ENCODE measurements at regions not wholly inside any gene's neighbourhood (a gene's known extent, or its start where the extent isn't known, plus 50 kb on each side); places are given as distances from the start of the nearest gene placed in this dataset.

DNA sequence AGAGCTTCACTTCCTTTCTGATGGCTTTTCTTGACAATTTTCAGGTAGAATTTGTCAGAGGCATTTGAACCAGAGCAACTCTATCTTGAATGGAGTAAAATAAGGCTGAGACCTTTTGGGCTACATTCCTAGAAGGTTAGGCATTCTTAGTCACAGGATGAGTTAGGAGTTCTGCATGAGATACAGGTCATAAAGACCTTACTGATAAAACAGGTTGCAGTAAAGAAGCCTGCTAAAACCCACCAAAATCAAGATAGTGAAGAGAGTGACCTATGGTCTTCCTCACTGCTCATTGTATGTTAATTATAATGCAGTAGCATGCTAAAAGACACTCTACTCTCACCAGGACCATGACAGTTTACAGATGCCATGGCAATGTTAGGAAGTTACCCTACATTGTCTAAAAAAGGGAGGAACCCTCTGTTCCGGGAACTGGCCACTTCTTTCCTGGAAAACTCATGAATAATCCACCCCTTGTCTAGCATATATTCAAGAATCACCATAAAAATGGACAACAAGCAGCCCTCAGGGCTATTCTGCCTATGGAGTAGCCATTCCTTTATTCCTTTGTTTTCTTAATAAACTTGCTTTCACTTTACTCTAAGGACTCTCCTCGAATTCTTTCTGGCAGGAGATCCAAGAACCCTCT, 1519.7 kb upstream of the TENM4 start:
- no peaks in the 10 kb centered on the region for H4K20me1 ChIP-seq (replicated peaks; ENCODE audit: control insufficient read depth, extremely low read depth, insufficient read depth, low read length)
- no peak overlapping the region for H3K4me2 ChIP-seq (ENCODE audit: insufficient read depth, low read length)
- no peak overlapping the region for H3K9ac ChIP-seq (replicated peaks; ENCODE audit: extremely low read depth, insufficient read depth, low read length)
- BruUV-seq (replicated peaks), result no TSS peak
- no peaks in the 10 kb centered on the region for H3K27me3 ChIP-seq (ENCODE audit: control insufficient read depth in 2 of 2, insufficient read depth in 2 of 2, low read length in 2 of 2)
- FAIRE-seq, result no peak
- H3K9me1 ChIP-seq (replicated peaks; ENCODE audit: control insufficient read depth, extremely low read depth, insufficient read depth, low read length), result no peaks in the 10 kb centered on the region
- no peak overlapping the region for H3K27ac ChIP-seq (ENCODE audit: insufficient read depth, low read depth, low read length)
- no peak overlapping the region for H3K4me3 ChIP-seq (replicated peaks in 1 of 3; ENCODE audit: insufficient read depth in 1 of 3, low read depth in 1 of 3, low read length in 3 of 3)
- intact Hi-C loops (cut with micrococcal nuclease) (no loop called here), dilution Hi-C loops (cut with MboI; ENCODE audit: extremely low pct_ligation_motif_present, low sequenced_read_pairs) (no loop called here)
- H3K36me3 ChIP-seq (ENCODE audit: control insufficient read depth in 2 of 2, extremely low read depth in 1 of 2, insufficient read depth in 2 of 2, low read length in 2 of 2), result no peaks in the 10 kb centered on the region
- TF ChIP-seq MYC (IDR thresholded peaks at IDR 0.05; ENCODE audit: low read depth, low read length), result no peak
- ChIA-PET CTCF (no interaction called here), POLR2A (no interaction called here)
- no peak overlapping the region for H2AFZ ChIP-seq (ENCODE audit: low read depth, low read length)
- no peaks in the 10 kb centered on the region for H3K9me3 ChIP-seq (replicated peaks; ENCODE audit: control insufficient read depth, insufficient read depth, low read length)
- H3K4me1 ChIP-seq (ENCODE audit: control insufficient read depth, extremely low read depth, insufficient read depth, low read length), result no peaks in the 10 kb centered on the region
- H3K79me2 ChIP-seq (ENCODE audit: control insufficient read depth, insufficient read depth, low read length), result no peaks in the 10 kb centered on the region
- no peak for DNase-seq (ENCODE audit: low read depth, low spot score)

DNA sequence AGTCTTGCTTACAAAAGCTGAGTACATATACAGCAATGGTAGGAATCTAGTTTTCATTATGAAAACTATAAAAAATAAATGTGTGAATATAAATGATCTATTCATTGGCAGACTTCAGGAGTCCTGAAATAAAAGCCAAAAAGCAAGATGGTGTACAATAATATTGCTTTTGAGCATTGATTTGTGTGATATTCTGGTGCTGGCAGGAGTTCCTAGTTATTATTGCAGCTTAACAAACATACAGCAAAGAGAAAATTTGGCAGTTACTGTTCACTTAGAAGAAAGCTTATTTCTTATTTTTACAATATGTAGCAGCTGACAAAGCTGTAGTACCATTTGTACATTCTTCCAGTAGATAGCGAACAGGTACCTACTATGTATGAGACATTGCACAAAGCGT, 1518.9 kb upstream of the TENM4 start:
- ChIA-PET POLR2A (no interaction called here), CTCF (no interaction called here)
- Histone ChIP-seq H3K9me1 (replicated peaks; ENCODE audit: control insufficient read depth, extremely low read depth, insufficient read depth, low read length) (no peaks in the 10 kb centered on the region), H3K79me2 (ENCODE audit: control insufficient read depth, insufficient read depth, low read length) (no peaks in the 10 kb centered on the region), H3K4me2 (ENCODE audit: insufficient read depth, low read length) (no peak overlapping the region), H3K27me3 (ENCODE audit: control insufficient read depth in 2 of 2, insufficient read depth in 2 of 2, low read length in 2 of 2) (no peaks in the 10 kb centered on the region), H2AFZ (ENCODE audit: low read depth, low read length) (no peak overlapping the region), H3K27ac (ENCODE audit: insufficient read depth, low read depth, low read length) (no peak overlapping the region), H3K36me3 (ENCODE audit: control insufficient read depth in 2 of 2, extremely low read depth in 1 of 2, insufficient read depth in 2 of 2, low read length in 2 of 2) (no peaks in the 10 kb centered on the region), H3K9ac (replicated peaks; ENCODE audit: extremely low read depth, insufficient read depth, low read length) (no peak overlapping the region), H4K20me1 (replicated peaks; ENCODE audit: control insufficient read depth, extremely low read depth, insufficient read depth, low read length) (no peaks in the 10 kb centered on the region), H3K4me1 (ENCODE audit: control insufficient read depth, extremely low read depth, insufficient read depth, low read length) (no peaks in the 10 kb centered on the region), H3K9me3 (replicated peaks; ENCODE audit: control insufficient read depth, insufficient read depth, low read length) (no peaks in the 10 kb centered on the region), H3K4me3 (replicated peaks in 1 of 3; ENCODE audit: insufficient read depth in 1 of 3, low read depth in 1 of 3, low read length in 3 of 3) (no peak overlapping the region)
- no peak for TF ChIP-seq GATA2 (IDR thresholded peaks at IDR 0.05; ENCODE audit: insufficient read depth, insufficient read length, low read depth, low read length)
- no peak for TF ChIP-seq MAX (IDR thresholded peaks at IDR 0.05; ENCODE audit: insufficient read depth, insufficient read length)
- TF ChIP-seq JUN (IDR thresholded peaks at IDR 0.05; ENCODE audit: borderline replicate concordance, insufficient read depth, insufficient read length, low read depth), result no peak
- no peak for TF ChIP-seq POLR2A (IDR thresholded peaks at IDR 0.05; ENCODE audit: low read depth, low read length)
- no peak for TF ChIP-seq CTCF (IDR thresholded peaks at IDR 0.05; ENCODE audit: extremely low read depth in 1 of 2, insufficient read depth in 1 of 2, low read depth in 1 of 2, low read length in 2 of 2)
- intact Hi-C loops (cut with micrococcal nuclease), result no loop called here
- no peak for DNase-seq (ENCODE audit: low read depth, low spot score)
- no TSS peak for BruUV-seq (replicated peaks)
- dilution Hi-C loops (cut with MboI; ENCODE audit: extremely low pct_ligation_motif_present, low sequenced_read_pairs), result no loop called here
- FAIRE-seq, result no peak
